Mesothelial cell of epicardium (in vitro differentiated cells): ENCODE measurements at regions not wholly inside any gene's neighbourhood (a gene's known extent, or its start where the extent isn't known, plus 50 kb on each side); places are given as distances from the start of the nearest gene placed in this dataset.
A peak's percentile ranks its signal among the peaks of the same experiment; 100 is the strongest.

Source experiments
- DNase-seq, 2 experiments: peaks; one replicate each; pipeline ENCODE4 v3.0.0; 2021; ENCODE audit warnings: low spot score in 2 of 2; ENCODE audit not compliant: unreplicated experiment in 2 of 2
- H3K27ac Mint-ChIP-seq: 2 replicates; pipeline ENCODE4 v1.8.0; 2021; ENCODE audit warnings: mixed read lengths
- H3K27me3 Mint-ChIP-seq: 2 replicates; pipeline ENCODE4 v1.8.0; 2021; ENCODE audit warnings: low read depth, mixed read lengths
- H3K36me3 Mint-ChIP-seq: 2 replicates; pipeline ENCODE4 v1.8.0; 2021; ENCODE audit warnings: mixed read lengths
- H3K4me1 Mint-ChIP-seq: 2 replicates; pipeline ENCODE4 v1.8.0; 2021; ENCODE audit warnings: mixed read lengths
- H3K4me3 Mint-ChIP-seq: 2 replicates; pipeline ENCODE4 v1.8.0; 2021; ENCODE audit warnings: mild to moderate bottlenecking, moderate library complexity, mixed read lengths
- H3K9me3 Mint-ChIP-seq: 2 replicates; pipeline ENCODE4 v1.8.0; 2021; ENCODE audit warnings: mixed read lengths
- CTCF ChIP-seq: fragments of 200-600 bp; sonication (generic); IDR thresholded peaks from one replicate; pipeline ENCODE4 v1.5.0; 2021; ENCODE audit warnings: antibody characterized with exemption; ENCODE audit not compliant: unreplicated experiment

GRCh38 chr12:98418357-98419075, 96.9 kb upstream of the TMPO start:
- H3K27ac Mint-ChIP-seq: peak overlapping the region; percentile 99
- no peaks in the 10 kb centered on the region for H3K9me3 Mint-ChIP-seq
- DNase-seq: peak; percentile 78 to 81
- H3K4me3 Mint-ChIP-seq: peak overlapping the region; percentile 49
- no peaks in the 10 kb centered on the region for H3K27me3 Mint-ChIP-seq
- H3K4me1 Mint-ChIP-seq: peaks cover 43% of the 10 kb centered on the region
- TF ChIP-seq CTCF: no peak
- H3K36me3 Mint-ChIP-seq: no peaks in the 10 kb centered on the region

DNA sequence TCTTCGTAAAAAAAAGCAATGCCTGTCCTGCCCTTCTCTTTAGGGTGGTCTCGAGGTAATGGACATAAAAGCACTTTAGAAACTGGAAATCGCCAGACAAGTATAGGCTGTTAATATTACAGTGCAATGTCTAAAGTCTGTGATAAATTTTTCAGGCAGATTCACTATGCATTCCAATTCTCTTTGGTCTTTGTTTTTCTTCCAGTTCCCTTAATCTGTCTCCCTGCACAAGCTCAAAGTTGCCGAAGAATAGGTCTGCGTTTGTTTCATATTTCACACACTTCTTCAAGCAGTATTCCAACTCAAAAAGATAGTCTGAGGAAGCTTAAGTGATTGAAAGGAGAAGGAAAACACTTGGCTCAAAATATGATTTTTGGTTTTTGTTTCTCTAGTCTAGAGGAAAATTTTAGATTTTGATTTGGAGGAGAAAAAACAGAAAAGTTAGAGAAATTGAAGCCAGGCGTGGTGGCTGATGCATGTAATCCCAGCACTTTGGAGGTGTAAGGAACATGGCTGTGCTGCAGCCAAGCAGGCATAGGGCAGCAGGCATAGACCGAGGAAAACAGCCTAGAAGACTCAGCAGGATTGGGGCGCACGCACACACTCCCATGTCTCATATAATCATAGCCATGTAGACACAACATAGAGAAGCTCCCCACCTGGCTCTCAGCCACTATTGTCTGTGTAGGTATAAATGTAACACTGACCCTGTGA, 96.2 kb upstream of the TMPO start:
- TF ChIP-seq CTCF: no peak
- no peaks in the 10 kb centered on the region for H3K9me3 Mint-ChIP-seq
- DNase-seq: no peak
- H3K27ac Mint-ChIP-seq: peak overlapping the region; percentile 99
- H3K4me1 Mint-ChIP-seq: peaks cover 46% of the 10 kb centered on the region
- H3K4me3 Mint-ChIP-seq: peak overlapping the region; percentile 49
- H3K36me3 Mint-ChIP-seq: no peaks in the 10 kb centered on the region
- no peaks in the 10 kb centered on the region for H3K27me3 Mint-ChIP-seq

DNA sequence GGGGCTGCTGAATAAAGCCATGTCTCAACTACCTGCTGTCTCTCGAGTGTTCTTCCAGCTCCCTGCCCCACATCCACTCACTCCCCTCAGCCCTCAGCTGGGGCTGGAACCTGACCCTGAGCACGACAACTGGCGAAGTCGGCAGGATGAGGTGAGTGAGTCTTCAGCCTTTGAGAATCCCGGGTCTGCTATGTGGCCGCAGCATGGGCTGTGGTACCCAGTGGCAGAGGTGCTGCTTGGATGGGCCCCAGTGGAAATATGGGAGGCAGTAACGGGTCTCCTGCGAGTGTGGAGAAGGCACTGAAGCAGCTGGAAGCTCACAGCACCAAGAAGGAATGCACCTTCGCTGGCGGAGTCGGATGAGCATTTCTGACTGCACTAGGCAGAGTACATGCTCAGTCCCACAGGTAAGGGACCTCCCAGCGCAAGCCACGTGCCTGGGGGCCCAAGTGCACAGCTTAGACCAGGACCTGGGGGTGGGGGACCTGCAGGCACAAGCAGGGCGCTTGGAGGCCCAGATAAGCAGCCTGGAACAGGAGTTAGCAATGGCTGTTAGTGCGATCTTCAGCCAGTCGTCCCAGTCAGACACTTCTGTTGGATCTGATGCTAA, 95.5 kb upstream of the TMPO start:
- Mint-ChIP-seq H3K4me3 (no peak overlapping the region), H3K36me3 (no peaks in the 10 kb centered on the region), H3K9me3 (no peaks in the 10 kb centered on the region), H3K27me3 (no peaks in the 10 kb centered on the region), H3K27ac (peak overlapping the region; percentile 99), H3K4me1 (peaks cover 53% of the 10 kb centered on the region)
- peak in 1 of 2 experiments; percentile 42 for DNase-seq
- no peak for TF ChIP-seq CTCF

DNA sequence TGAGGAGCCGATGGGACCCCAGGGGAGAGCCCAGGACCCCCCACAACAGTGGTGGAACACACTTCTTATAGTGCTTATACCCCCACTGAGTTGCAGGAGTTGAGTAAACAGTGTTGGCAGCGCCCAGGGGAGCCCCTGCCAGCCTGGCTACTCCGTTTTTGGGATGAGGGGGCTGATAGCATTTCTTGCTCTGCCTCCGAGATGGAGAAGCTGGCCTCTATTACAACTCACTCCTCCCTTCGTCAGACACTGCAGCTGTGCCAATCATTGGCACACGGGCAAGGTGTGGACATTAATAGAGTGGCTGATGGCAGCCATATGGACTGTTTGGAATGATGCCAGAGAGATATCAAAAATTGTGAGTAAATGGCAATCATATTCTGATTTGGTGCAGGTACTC, 94.9 kb upstream of the TMPO start:
- TF ChIP-seq CTCF: no peak
- Mint-ChIP-seq H3K4me3 (no peak overlapping the region), H3K27me3 (no peaks in the 10 kb centered on the region), H3K4me1 (peaks cover 56% of the 10 kb centered on the region), H3K27ac (peak overlapping the region; percentile 99), H3K9me3 (no peaks in the 10 kb centered on the region), H3K36me3 (no peaks in the 10 kb centered on the region)
- DNase-seq: no peak

DNA sequence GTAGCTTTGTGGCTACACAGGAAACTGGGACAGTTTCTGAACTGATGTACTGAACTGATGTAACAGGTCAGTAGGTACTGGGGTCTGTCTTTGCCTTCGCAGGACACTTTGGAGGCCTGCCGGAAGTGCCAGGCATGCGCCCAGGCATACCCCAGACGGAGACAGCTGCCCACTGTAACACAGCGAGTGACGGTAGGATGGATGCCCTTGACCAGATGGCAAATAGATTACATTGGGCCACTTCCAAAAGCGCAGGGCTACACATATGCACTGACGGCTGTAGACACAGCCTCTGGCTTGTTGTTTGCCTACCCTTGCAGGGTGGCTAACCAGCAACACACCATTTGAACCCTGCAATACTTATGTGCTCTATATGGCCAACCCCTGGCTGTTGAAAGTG, 94.1 kb upstream of the TMPO start:
- TF ChIP-seq CTCF: no peak
- H3K4me3 Mint-ChIP-seq: no peak overlapping the region
- no peak overlapping the region for H3K27ac Mint-ChIP-seq
- no peaks in the 10 kb centered on the region for H3K27me3 Mint-ChIP-seq
- H3K4me1 Mint-ChIP-seq: peaks cover 55% of the 10 kb centered on the region
- no peak for DNase-seq
- H3K36me3 Mint-ChIP-seq: no peaks in the 10 kb centered on the region
- no peaks in the 10 kb centered on the region for H3K9me3 Mint-ChIP-seq
